ENCODE measurements at regions not wholly inside any gene's neighbourhood (a gene's known extent, or its start where the extent isn't known, plus 50 kb on each side); places are given as distances from the start of the nearest gene placed in this dataset.

GRCh38 chr9:109961626-109962025 lies 181.6 kb downstream of the PALM2AKAP2 start:
- TF ChIP-seq, protein P1, sequence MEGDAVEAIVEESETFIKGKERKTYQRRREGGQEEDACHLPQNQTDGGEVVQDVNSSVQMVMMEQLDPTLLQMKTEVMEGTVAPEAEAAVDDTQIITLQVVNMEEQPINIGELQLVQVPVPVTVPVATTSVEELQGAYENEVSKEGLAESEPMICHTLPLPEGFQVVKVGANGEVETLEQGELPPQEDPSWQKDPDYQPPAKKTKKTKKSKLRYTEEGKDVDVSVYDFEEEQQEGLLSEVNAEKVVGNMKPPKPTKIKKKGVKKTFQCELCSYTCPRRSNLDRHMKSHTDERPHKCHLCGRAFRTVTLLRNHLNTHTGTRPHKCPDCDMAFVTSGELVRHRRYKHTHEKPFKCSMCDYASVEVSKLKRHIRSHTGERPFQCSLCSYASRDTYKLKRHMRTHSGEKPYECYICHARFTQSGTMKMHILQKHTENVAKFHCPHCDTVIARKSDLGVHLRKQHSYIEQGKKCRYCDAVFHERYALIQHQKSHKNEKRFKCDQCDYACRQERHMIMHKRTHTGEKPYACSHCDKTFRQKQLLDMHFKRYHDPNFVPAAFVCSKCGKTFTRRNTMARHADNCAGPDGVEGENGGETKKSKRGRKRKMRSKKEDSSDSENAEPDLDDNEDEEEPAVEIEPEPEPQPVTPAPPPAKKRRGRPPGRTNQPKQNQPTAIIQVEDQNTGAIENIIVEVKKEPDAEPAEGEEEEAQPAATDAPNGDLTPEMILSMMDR (IDR thresholded peaks at IDR 0.05; ENCODE audit: poor library complexity), result no peak
- TF ChIP-seq EZH2phosphoT487 (IDR thresholded peaks at IDR 0.05; ENCODE audit: low read depth, severe bottlenecking, unreplicated experiment), result no peak

Measured in hepatocyte (in vitro differentiated cells).